Superior temporal gyrus (tissue), 1 donor: ENCODE measurements at regions not wholly inside any gene's neighbourhood (a gene's known extent, or its start where the extent isn't known, plus 50 kb on each side); places are given as distances from the start of the nearest gene placed in this dataset.
A peak's percentile ranks its signal among the peaks of the same experiment; 100 is the strongest.

Experiments used
- DNase-seq: peaks from one replicate; pipeline ENCODE4 v3.0.0-alpha.2; 2016; ENCODE audit errors: extremely low spot score

GRCh38 chr20:39911497-39911896, 777.5 kb downstream of the MAFB start:
- no peak for DNase-seq

GRCh38 chr20:39910536-39910935, 778.5 kb downstream of the MAFB start:
- DNase-seq, result peak; percentile 13

GRCh38 chr20:39909447-39909846, 779.6 kb downstream of the MAFB start:
- DNase-seq, result no peak

DNA sequence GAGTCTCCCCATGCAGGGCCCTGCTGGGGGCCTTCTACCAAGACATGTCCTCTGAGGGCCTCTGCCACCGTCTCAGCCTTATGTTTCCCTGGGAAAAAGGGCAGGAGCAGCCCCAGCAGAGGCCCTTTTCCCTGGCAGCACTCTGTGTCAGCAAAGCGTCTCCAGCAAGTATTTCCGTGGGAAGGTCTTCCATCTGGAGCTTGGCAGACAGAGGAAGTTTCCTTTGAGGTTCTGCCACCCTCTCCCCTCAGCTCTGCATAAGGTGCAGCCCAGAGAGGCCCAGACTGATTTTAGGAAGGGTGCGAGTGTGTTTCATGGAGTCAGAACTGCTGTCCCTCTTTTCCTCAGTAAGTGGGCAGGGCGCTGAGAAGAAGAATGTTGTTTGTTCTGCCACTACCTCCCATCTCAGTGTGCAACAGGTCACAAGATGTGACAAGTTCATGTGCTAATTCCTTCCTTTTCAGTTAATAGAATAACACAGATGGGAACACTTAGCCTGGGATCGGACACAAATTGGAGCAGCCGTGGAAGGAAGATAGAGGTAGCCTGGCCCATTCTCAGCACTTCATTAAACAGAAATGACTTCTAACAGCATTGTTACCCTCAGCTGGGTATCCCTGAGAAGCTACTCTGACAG, 784.4 kb downstream of the MAFB start:
- DNase-seq, result no peak

GRCh38 chr20:39903806-39904465, 785.1 kb downstream of the MAFB start:
- DNase-seq, result peak; percentile 33

- no peak for DNase-seq
Observed at GRCh38 chr20:39899881-39900280, 789.2 kb downstream of the MAFB start.

DNA sequence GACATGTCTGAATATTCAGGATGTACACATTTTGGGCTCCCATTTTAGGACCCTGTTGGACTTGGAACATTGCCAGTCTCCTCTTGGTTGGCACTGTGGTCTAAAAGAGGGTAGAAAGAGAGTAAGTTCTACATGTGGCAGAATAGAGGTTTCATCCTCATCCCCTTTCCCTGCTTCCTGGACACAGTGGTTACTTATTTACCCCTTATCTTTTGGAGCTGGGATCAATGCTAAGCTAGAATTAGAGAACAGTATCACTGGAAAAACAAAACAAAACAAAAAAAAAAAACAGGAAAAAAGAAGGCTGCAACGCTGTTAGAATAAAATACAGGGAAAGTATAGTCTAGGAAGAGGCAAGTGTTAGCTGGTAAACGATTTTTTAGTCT, 790.6 kb downstream of the MAFB start:
- no peak for DNase-seq

- DNase-seq, result no peak
Observed at GRCh38 chr20:39897781-39898466, 791.1 kb downstream of the MAFB start.

DNA sequence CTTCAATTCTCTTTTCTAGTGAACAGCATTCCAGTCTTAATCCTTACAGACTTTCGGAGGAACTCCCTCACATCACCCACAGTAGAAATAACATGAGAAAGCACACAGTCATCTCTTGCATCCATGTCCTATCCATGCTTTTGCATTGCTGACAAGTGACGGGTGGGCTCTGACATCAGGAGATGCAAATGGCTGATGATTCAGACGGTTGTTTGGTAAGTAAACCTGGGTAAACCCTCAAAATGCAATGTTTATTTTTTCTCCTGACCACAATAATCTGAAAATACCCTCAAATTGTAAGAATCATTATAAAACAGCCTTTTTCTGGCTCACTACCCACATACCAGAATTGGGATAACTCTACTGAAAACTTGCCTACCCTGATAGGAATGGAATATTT, 792.0 kb downstream of the MAFB start:
- DNase-seq, result no peak

GRCh38 chr20:39894067-39894466, 795.0 kb downstream of the MAFB start:
- no peak for DNase-seq

- DNase-seq, result no peak
Observed at GRCh38 chr20:39893003-39893685, 795.9 kb downstream of the MAFB start.

- DNase-seq, result no peak
Observed at GRCh38 chr20:39890697-39891096, 798.3 kb downstream of the MAFB start.

DNA sequence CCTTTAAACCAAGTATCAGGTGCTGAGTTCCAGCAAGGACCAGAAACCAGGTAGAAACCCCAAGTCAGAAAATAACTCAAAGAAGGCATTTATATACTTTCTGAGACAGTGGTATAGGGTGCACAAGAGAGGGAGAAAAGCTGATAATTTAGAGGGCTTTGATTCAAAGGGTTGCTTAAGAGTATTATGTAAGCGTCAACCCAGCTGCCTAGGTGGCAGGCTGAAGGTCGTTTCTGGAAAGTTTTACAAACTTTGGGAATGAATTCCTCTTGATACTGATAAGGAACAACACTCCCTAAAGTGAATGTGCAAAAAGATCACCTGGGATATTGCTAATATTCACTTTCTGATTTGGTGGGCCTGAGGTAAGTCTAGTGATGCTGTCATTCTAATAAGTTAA, 800.7 kb downstream of the MAFB start:
- no peak for DNase-seq

DNA sequence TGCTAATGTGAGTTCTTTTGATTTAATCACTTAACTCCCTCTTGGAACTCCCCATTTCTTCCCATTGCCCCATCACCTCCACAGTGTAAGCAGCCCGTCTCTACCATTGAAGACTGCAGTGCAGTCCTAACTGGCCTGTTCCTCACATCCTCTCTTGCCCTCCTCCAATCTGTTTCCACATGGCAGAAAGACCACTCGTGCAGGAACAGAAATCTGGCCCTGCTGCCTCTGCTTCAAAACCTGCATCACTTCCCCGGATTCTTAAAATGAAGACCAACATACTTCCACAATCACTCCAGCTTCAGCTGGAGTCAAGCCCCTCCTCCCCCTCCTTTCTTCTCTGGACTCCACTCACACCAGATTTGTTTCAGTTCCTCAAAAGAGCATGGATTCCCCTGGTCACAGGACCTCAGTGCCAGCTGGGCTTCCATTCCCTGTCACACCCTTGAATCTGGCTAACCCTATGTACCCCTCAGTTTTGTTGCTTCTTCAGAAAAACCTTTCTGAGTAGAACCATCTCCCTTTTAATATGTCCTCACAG, 802.3 kb downstream of the MAFB start:
- DNase-seq, result peak; percentile 23

DNA sequence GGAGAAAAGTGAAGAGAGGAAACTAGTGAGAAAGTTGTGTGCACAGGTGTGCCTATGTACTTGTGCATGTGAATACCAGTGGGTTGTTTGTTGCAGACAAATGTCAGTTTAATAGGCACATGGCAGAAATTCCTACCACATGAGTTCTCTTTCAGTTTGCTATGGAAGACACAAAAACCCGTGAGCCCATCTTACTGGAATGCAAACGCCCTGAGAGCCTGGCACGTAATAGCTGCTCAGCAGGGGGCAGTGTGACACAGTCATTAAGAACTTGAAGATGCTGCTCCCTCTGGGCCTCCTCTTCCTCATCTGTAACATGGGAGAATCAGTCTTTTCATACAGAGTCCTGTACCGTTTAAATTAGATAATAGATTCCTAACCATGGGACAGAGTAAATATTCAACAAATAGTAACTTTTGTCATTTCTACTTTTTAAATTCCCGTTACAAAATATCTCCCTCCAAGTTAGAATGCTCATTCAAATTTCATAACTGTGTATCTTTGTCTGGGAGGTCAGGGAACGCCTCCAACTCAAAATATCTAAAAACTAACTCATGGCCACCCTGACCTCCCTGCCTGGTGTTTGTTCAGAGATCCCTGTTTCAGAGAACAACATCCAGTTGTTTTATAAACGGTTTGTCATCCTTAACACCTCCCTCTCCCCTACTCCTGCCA, 802.9 kb downstream of the MAFB start:
- DNase-seq, result peak; percentile 62

- no peak for DNase-seq
Observed at GRCh38 chr20:39882806-39883205, 806.2 kb downstream of the MAFB start.

DNA sequence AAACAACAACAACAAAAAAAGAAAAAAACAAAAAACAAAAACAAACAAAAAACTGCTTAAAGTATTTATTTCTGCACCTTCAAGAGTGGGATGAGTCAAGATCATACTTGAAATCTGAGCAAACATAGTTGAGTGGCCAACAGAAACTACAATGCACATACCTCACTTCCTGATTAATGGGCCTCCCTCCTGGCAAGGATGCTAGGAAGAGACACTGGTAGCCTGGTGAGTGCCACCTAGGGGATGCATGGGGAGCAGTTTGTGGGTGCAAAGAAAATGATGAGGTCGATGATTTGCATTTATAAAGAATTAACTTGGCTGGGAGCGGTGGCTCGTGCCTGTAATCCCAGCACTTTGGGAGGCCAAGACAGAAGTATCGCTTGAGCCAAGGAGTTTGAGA, 808.1 kb downstream of the MAFB start:
- DNase-seq, result no peak

GRCh38 chr20:39879296-39879695, 809.7 kb downstream of the MAFB start:
- DNase-seq, result no peak

- no peak for DNase-seq
Observed at GRCh38 chr20:39878809-39879208, 810.2 kb downstream of the MAFB start.

GRCh38 chr20:39878320-39878719, 810.7 kb downstream of the MAFB start:
- DNase-seq, result no peak

DNA sequence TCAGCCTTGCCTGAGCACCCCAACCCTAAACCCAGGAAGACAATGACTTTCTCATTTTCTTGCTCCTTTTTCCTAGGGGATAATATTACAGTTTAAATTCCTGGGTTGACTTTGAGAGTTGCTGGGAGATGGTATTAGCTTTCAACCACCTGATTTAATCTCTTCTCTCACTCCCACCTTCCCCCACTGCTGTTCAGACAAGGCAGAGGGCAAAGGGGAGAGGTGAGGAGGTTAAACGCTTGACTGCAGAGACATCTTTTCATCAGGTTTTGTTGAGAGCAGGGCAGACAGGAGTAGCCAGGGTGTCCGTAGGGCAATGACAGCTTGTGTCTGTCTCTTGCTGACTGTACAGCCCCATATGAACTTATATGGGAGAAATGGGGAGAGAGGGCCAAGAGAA, 811.2 kb downstream of the MAFB start:
- DNase-seq, result no peak
